WTC11 (cell line): ENCODE measurements at regions not wholly inside any gene's neighbourhood (a gene's known extent, or its start where the extent isn't known, plus 50 kb on each side); places are given as distances from the start of the nearest gene placed in this dataset.

Experiments
- ATAC-seq: fragments of 200-7000 bp; cut with Tn5 transposase; 2 replicates; pipeline ENCODE4 v1.10.0; 2021; ENCODE audit warnings: mild to moderate bottlenecking, moderate library complexity
- CTCF ChIA-PET: fragments of 300-600 bp; sonication (Branson Sonifier 250); formaldehyde crosslinking; loops from one replicate; lab custom pipeline; 2021; ENCODE audit warnings: antibody characterized with exemption; lab: Charles Lee
- POLR2A ChIA-PET: fragments of 350-600 bp; sonication (Branson Sonifier 250); formaldehyde crosslinking; loops from one replicate; lab custom pipeline; 2021; ENCODE audit warnings: antibody characterized with exemption; lab: Charles Lee
- DNase-seq: peaks from one replicate; pipeline ENCODE4 v3.0.0; 2021; ENCODE audit warnings: low spot score
- H3K27ac Mint-ChIP-seq: 2 replicates; pipeline ENCODE4 v1.8.0; 2021; ENCODE audit warnings: mixed read lengths
- H3K27me3 Mint-ChIP-seq: 2 replicates; pipeline ENCODE4 v1.8.0; 2021; ENCODE audit warnings: low read depth, mild to moderate bottlenecking, moderate library complexity, mixed read lengths
- H3K36me3 Mint-ChIP-seq: 2 replicates; pipeline ENCODE4 v1.8.0; 2021; ENCODE audit warnings: mixed read lengths
- H3K4me1 Mint-ChIP-seq: 2 replicates; pipeline ENCODE4 v1.8.0; 2022; ENCODE audit warnings: mixed read lengths
- H3K4me3 Mint-ChIP-seq: 2 replicates; pipeline ENCODE4 v1.8.0; 2021; ENCODE audit warnings: mild to moderate bottlenecking, moderate library complexity, mixed read lengths
- H3K9me3 Mint-ChIP-seq: 2 replicates; pipeline ENCODE4 v1.8.0; 2021; ENCODE audit warnings: mixed read lengths
- ATF1 ChIP-seq: sonication (generic); formaldehyde crosslinking; IDR thresholded peaks from 2 replicates; pipeline ENCODE4 v1.8.1; 2023; ENCODE audit warnings: mild to moderate bottlenecking, moderate library complexity, missing genetic modification reagents
- ATF6 ChIP-seq: sonication (generic); formaldehyde crosslinking; IDR thresholded peaks from 2 replicates; pipeline ENCODE4 v1.8.1; 2023; ENCODE audit warnings: mild to moderate bottlenecking, missing genetic modification reagents
- CTCF ChIP-seq: fragments of 200-600 bp; IDR thresholded peaks from 2 replicates; pipeline ENCODE4 v1.8.0; 2022; ENCODE audit warnings: antibody characterized with exemption
- E2F1 ChIP-seq: sonication (generic); formaldehyde crosslinking; IDR thresholded peaks from 2 replicates; pipeline ENCODE4 v1.8.0; 2022; ENCODE audit warnings: mild to moderate bottlenecking, missing genetic modification reagents
- E2F4 ChIP-seq: sonication (generic); formaldehyde crosslinking; IDR thresholded peaks from 2 replicates; pipeline ENCODE4 v1.8.1; 2022; ENCODE audit warnings: low read depth, mild to moderate bottlenecking, moderate library complexity, missing genetic modification reagents, borderline replicate concordance
- E2F5 ChIP-seq: sonication (generic); formaldehyde crosslinking; IDR thresholded peaks from 2 replicates; pipeline ENCODE4 v1.8.1; 2022; ENCODE audit warnings: mild to moderate bottlenecking, moderate library complexity, missing genetic modification reagents
- EMX1 ChIP-seq: fragments of 250-450 bp; sonication (Bioruptor Pico); IDR thresholded peaks from 2 replicates; pipeline ENCODE4 v1.8.0; 2021; ENCODE audit warnings: mild to moderate bottlenecking
- MLX ChIP-seq: sonication (generic); formaldehyde crosslinking; IDR thresholded peaks from 2 replicates; pipeline ENCODE4 v1.8.1; 2023; ENCODE audit warnings: mild to moderate bottlenecking, missing genetic modification reagents, moderate library complexity
- NFE2L1 ChIP-seq: sonication (generic); formaldehyde crosslinking; IDR thresholded peaks from 2 replicates; pipeline ENCODE4 v1.8.1; 2023; ENCODE audit warnings: missing genetic modification reagents
- OVOL2 ChIP-seq: fragments of 250-450 bp; sonication (Bioruptor Pico); IDR thresholded peaks from 2 replicates; pipeline ENCODE4 v1.9.0; 2021; ENCODE audit warnings: mild to moderate bottlenecking, borderline replicate concordance
- PRRX2 ChIP-seq: fragments of 250-450 bp; sonication (Bioruptor Pico); IDR thresholded peaks from 2 replicates; pipeline ENCODE4 v1.8.0; 2021; ENCODE audit warnings: mild to moderate bottlenecking
- RORB ChIP-seq: fragments of 250-450 bp; sonication (Bioruptor Pico); IDR thresholded peaks from 2 replicates; pipeline ENCODE4 v1.9.0; 2021; ENCODE audit warnings: mild to moderate bottlenecking
- SP1 ChIP-seq: sonication (generic); formaldehyde crosslinking; conservative IDR thresholded peaks from 2 replicates; pipeline ENCODE4 v1.8.1; 2022; ENCODE audit warnings: missing genetic modification reagents
- USF2 ChIP-seq: sonication (generic); formaldehyde crosslinking; IDR thresholded peaks from 2 replicates; pipeline ENCODE4 v1.8.1; 2023; ENCODE audit warnings: mild to moderate bottlenecking, missing genetic modification reagents, moderate library complexity
- ZNF232 ChIP-seq: sonication (generic); formaldehyde crosslinking; IDR thresholded peaks from 2 replicates; pipeline ENCODE4 v1.8.0; 2022; ENCODE audit warnings: mild to moderate bottlenecking, missing genetic modification reagents
- ZNF281 ChIP-seq: sonication (generic); formaldehyde crosslinking; IDR thresholded peaks from 2 replicates; pipeline ENCODE4 v1.8.0; 2023; ENCODE audit warnings: mild to moderate bottlenecking, missing genetic modification reagents
- ZNF396 ChIP-seq: fragments of 250-450 bp; sonication (Bioruptor Pico); IDR thresholded peaks from 2 replicates; pipeline ENCODE4 v1.8.0; 2021; ENCODE audit warnings: mild to moderate bottlenecking, moderate library complexity, borderline replicate concordance
- ZNF416 ChIP-seq: fragments of 250-450 bp; sonication (Bioruptor Pico); IDR thresholded peaks from 2 replicates; pipeline ENCODE4 v1.9.0; 2021; ENCODE audit warnings: mild to moderate bottlenecking, inconsistent platforms
- ZSCAN18 ChIP-seq: fragments of 250-450 bp; sonication (Bioruptor Pico); IDR thresholded peaks from 2 replicates; pipeline ENCODE4 v2.1.2; 2022; ENCODE audit warnings: mild to moderate bottlenecking, moderate library complexity

GRCh38 chr14:85789506-85789905 lies 259.6 kb downstream of the FLRT2 start:
- DNase-seq (no peak), ATAC-seq (no peak)
- H3K9me3 Mint-ChIP-seq, result no peaks in the 10 kb centered on the region; the same call in 1 of the 2 replicates
- POLR2A ChIA-PET, result no interaction called here
- peaks cover under 1% of the 10 kb centered on the region; the same call in 1 of the 2 replicates for H3K27me3 Mint-ChIP-seq
- CTCF ChIA-PET, result no interaction called here
- no peak overlapping the region for H3K27ac Mint-ChIP-seq
- TF ChIP-seq ZSCAN18 (CRISPR knock-in tag) (no peak), E2F4 (CRISPR knock-in tag) (no peak), NFE2L1 (CRISPR knock-in tag) (no peak), OVOL2 (CRISPR knock-in tag) (no peak), MLX (no peak), ZNF416 (CRISPR knock-in tag) (no peak), RORB (no peak), E2F5 (CRISPR knock-in tag) (no peak), E2F1 (CRISPR knock-in tag) (no peak), SP1 (CRISPR knock-in tag) (no peak), CTCF (no peak), ZNF232 (no peak), ATF1 (CRISPR knock-in tag) (no peak), USF2 (CRISPR knock-in tag) (no peak), ZNF281 (CRISPR knock-in tag) (no peak), EMX1 (no peak), ATF6 (CRISPR knock-in tag) (no peak), ZNF396 (CRISPR knock-in tag) (no peak), PRRX2 (CRISPR knock-in tag) (no peak)
- H3K4me1 Mint-ChIP-seq, result peaks cover 15% of the 10 kb centered on the region
- H3K36me3 Mint-ChIP-seq, result no peaks in the 10 kb centered on the region
- H3K4me3 Mint-ChIP-seq, result no peak overlapping the region
